Neutrophil (primary cell): ENCODE measurements at regions not wholly inside any gene's neighbourhood (a gene's known extent, or its start where the extent isn't known, plus 50 kb on each side); places are given as distances from the start of the nearest gene placed in this dataset.

Experiments
- H3K27ac ChIP-seq: fragments of 200-600 bp; sonication (generic); 2 replicates; pipeline ENCODE4 v1.5.1; 2016; ENCODE audit warnings: mild to moderate bottlenecking, moderate library complexity
- H3K27me3 ChIP-seq: fragments of 200-600 bp; sonication (generic); 2 replicates; pipeline ENCODE4 v1.6.0; 2016; ENCODE audit warnings: mild to moderate bottlenecking
- H3K36me3 ChIP-seq: fragments of 200-600 bp; sonication (generic); 2 replicates; pipeline ENCODE4 v1.5.1; 2017
- H3K4me1 ChIP-seq, 2 experiments: fragments of 200-600 bp in 1 of 2; sonication (generic) in 1 of 2; 1 replicate in 1 of 2; 2 replicates in 1 of 2; pipeline versions ENCODE4 v1.5.1 to v1.6.1; 2013 to 2016; ENCODE audit warnings: low read depth in 1 of 2, low read length in 1 of 2, mild to moderate bottlenecking in 1 of 2, moderate library complexity in 1 of 2; ENCODE audit not compliant: control insufficient read depth in 1 of 2, insufficient read depth in 1 of 2
- H3K4me3 ChIP-seq, 2 experiments: fragments of 200-600 bp in 1 of 2; sonication (generic) in 1 of 2; 1 replicate in 1 of 2; 2 replicates in 1 of 2; pipeline ENCODE4 v1.5.1; 2013 to 2016; ENCODE audit warnings: low read depth in 1 of 2, low read length in 1 of 2, mild to moderate bottlenecking in 1 of 2, moderate library complexity in 1 of 2
- H3K9me3 ChIP-seq: fragments of 200-600 bp; sonication (generic); 2 replicates; pipeline ENCODE4 v1.5.1; 2016
- CTCF ChIP-seq: fragments of 200-600 bp; sonication (generic); IDR thresholded peaks from 2 replicates; pipeline ENCODE4 v1.5.1; 2016; ENCODE audit warnings: antibody characterized with exemption

GRCh38 chr9:96075757-96076156 lies 200.3 kb downstream of the ERCC6L2 start:
- no peaks in the 10 kb centered on the region for H3K4me1 ChIP-seq
- no peaks in the 10 kb centered on the region for H3K9me3 ChIP-seq
- no peak overlapping the region for H3K4me3 ChIP-seq
- no peaks in the 10 kb centered on the region for H3K36me3 ChIP-seq
- TF ChIP-seq CTCF, result no peak
- H3K27me3 ChIP-seq, result no peaks in the 10 kb centered on the region
- H3K27ac ChIP-seq, result no peak overlapping the region

GRCh38 chr9:96075111-96075510 lies 199.6 kb downstream of the ERCC6L2 start:
- no peaks in the 10 kb centered on the region for H3K9me3 ChIP-seq
- H3K27me3 ChIP-seq, result no peaks in the 10 kb centered on the region
- TF ChIP-seq CTCF, result no peak
- no peaks in the 10 kb centered on the region for H3K36me3 ChIP-seq
- no peaks in the 10 kb centered on the region for H3K4me1 ChIP-seq
- H3K27ac ChIP-seq, result no peak overlapping the region
- H3K4me3 ChIP-seq, result no peak overlapping the region

- no peaks in the 10 kb centered on the region for H3K9me3 ChIP-seq
- H3K36me3 ChIP-seq, result no peaks in the 10 kb centered on the region
- H3K27me3 ChIP-seq, result no peaks in the 10 kb centered on the region
- no peak for TF ChIP-seq CTCF
- H3K4me3 ChIP-seq, result no peak overlapping the region
- no peak overlapping the region for H3K27ac ChIP-seq
- no peaks in the 10 kb centered on the region for H3K4me1 ChIP-seq
These were observed 198.3 kb downstream of the ERCC6L2 start for GRCh38 chr9:96073531-96074480.

GRCh38 chr9:96072930-96073329 lies 197.4 kb downstream of the ERCC6L2 start:
- TF ChIP-seq CTCF, result no peak
- H3K4me1 ChIP-seq, result no peaks in the 10 kb centered on the region
- no peak overlapping the region for H3K4me3 ChIP-seq
- H3K36me3 ChIP-seq, result no peaks in the 10 kb centered on the region
- no peaks in the 10 kb centered on the region for H3K27me3 ChIP-seq
- H3K9me3 ChIP-seq, result no peaks in the 10 kb centered on the region
- no peak overlapping the region for H3K27ac ChIP-seq

- Histone ChIP-seq H3K36me3 (no peaks in the 10 kb centered on the region), H3K4me1 (no peaks in the 10 kb centered on the region), H3K9me3 (no peaks in the 10 kb centered on the region), H3K27me3 (no peaks in the 10 kb centered on the region), H3K4me3 (no peak overlapping the region), H3K27ac (no peak overlapping the region)
- TF ChIP-seq CTCF, result no peak
These were observed 196.3 kb downstream of the ERCC6L2 start for GRCh38 chr9:96071815-96072124.
